Keratinocyte (primary cell): ENCODE measurements at regions not wholly inside any gene's neighbourhood (a gene's known extent, or its start where the extent isn't known, plus 50 kb on each side); places are given as distances from the start of the nearest gene placed in this dataset.

Source experiments
- CTCF ChIP-seq, 3 experiments: IDR thresholded peaks in 1 of 3; conservative IDR thresholded peaks in 1 of 3; optimal IDR thresholded peaks in 1 of 3; 2 replicates in 2 of 3; 3 replicates in 1 of 3; pipeline versions ENCODE3 to v1.5.1; 2011; ENCODE audit warnings: low read length in 3 of 3, mild to moderate bottlenecking in 3 of 3, moderate library complexity in 2 of 3, control low read depth in 1 of 3, inconsistent platforms in 1 of 3; ENCODE audit not compliant: insufficient read depth in 2 of 3; ENCODE audit errors: extremely low read depth in 1 of 3
- EZH2 ChIP-seq: IDR thresholded peaks from one replicate; pipeline ENCODE4 v1.6.1; 2012; ENCODE audit warnings: inconsistent platforms, mild to moderate bottlenecking, low read length, moderate library complexity

GRCh38 chr3:124057420-124057819 is 65.5 kb upstream of the ROPN1 start:
- TF ChIP-seq EZH2 (no peak), CTCF (optimal IDR thresholded peaks at IDR 0.05 in 1 of 3, IDR thresholded peaks at IDR 0.05 in 1 of 3, conservative IDR thresholded peaks at IDR 0.05 in 1 of 3; ENCODE audit: extremely low read depth in 1 of 3, insufficient read depth in 2 of 3, low read length in 3 of 3) (no peak)
